IMR-90 (cell line): ENCODE measurements at regions not wholly inside any gene's neighbourhood (a gene's known extent, or its start where the extent isn't known, plus 50 kb on each side); places are given as distances from the start of the nearest gene placed in this dataset.

Experiments used
- ATAC-seq: fragments of 200-7000 bp; cut with Tn5 transposase; 2 replicates; pipeline ENCODE4 v1.9.1; 2020; ENCODE audit warnings: low read depth, mild to moderate bottlenecking, moderate library complexity
- BruUV-seq: library from RNA; stranded (reverse); fragments of 400-500 nt; replicated peaks from 2 replicates; lab custom pipeline; 2021; lab: Mats Ljungman, UMichigan
- CTCF ChIA-PET: fragments of 300-600 bp; formaldehyde crosslinking; extraction: SDS; loops from one replicate; lab custom pipeline; 2021; ENCODE audit warnings: antibody characterized with exemption; lab: Yijun Ruan, JAX
- POLR2A ChIA-PET: fragments of 300-600 bp; sonication (Branson Sonifier 250); formaldehyde crosslinking; loops from one replicate; lab custom pipeline; 2022; ENCODE audit warnings: antibody characterized with exemption; ENCODE audit not compliant: unreplicated experiment; lab: Charles Lee
- DNase-seq: peaks from one replicate; pipeline ENCODE4 v3.0.0; 2013
- H2AFZ ChIP-seq: replicated peaks from 2 replicates; pipeline ENCODE3; 2013; ENCODE audit warnings: low read length, mild to moderate bottlenecking; ENCODE audit not compliant: poor library complexity
- H2AK5ac ChIP-seq: 2 replicates; pipeline ENCODE4 v1.6.1; 2013; ENCODE audit warnings: low read depth, low read length, inconsistent platforms
- H2AK9ac ChIP-seq: replicated peaks from 2 replicates; pipeline ENCODE3; 2013; ENCODE audit warnings: mild to moderate bottlenecking, low read depth, low read length, moderate library complexity; ENCODE audit not compliant: poor library complexity
- H2BK120ac ChIP-seq: 2 replicates; pipeline ENCODE4 v1.6.1; 2013; ENCODE audit warnings: low read depth, low read length, inconsistent platforms
- H2BK15ac ChIP-seq: 3 replicates; pipeline ENCODE4 v1.6.1; 2013; ENCODE audit warnings: low read depth, low read length, inconsistent platforms
- H2BK20ac ChIP-seq: 2 replicates; pipeline ENCODE4 v1.6.1; 2013; ENCODE audit warnings: low read depth, mild to moderate bottlenecking, inconsistent platforms, low read length, moderate library complexity
- H2BK5ac ChIP-seq: 2 replicates; pipeline ENCODE4 v1.6.1; 2013; ENCODE audit warnings: mild to moderate bottlenecking, low read depth, low read length, inconsistent platforms; ENCODE audit not compliant: poor library complexity, severe bottlenecking
- H3K14ac ChIP-seq: replicated peaks from 2 replicates; pipeline ENCODE4 v1.6.1; 2013; ENCODE audit warnings: low read depth, low read length, inconsistent platforms
- H3K18ac ChIP-seq: 2 replicates; pipeline ENCODE4 v1.6.1; 2013; ENCODE audit warnings: low read depth, low read length, control low read depth
- H3K23ac ChIP-seq: 2 replicates; pipeline ENCODE4 v1.6.1; 2013; ENCODE audit warnings: low read depth, low read length, inconsistent platforms
- H3K27ac ChIP-seq: 2 replicates; pipeline ENCODE4 v1.5.1; 2013; ENCODE audit warnings: mild to moderate bottlenecking, control low read depth, low read length; ENCODE audit not compliant: insufficient read depth
- H3K27me3 ChIP-seq: 2 replicates; pipeline ENCODE4 v1.6.1; 2013; ENCODE audit warnings: low read length; ENCODE audit not compliant: control insufficient read depth, insufficient read depth
- H3K36me3 ChIP-seq: 2 replicates; pipeline ENCODE4 v1.6.1; 2013; ENCODE audit warnings: low read length, mixed read lengths; ENCODE audit not compliant: control insufficient read depth, insufficient read depth
- H3K4ac ChIP-seq: 2 replicates; pipeline ENCODE4 v1.6.1; 2013; ENCODE audit warnings: low read depth, low read length, inconsistent platforms
- H3K4me1 ChIP-seq: 2 replicates; pipeline ENCODE4 v1.6.1; 2013; ENCODE audit warnings: low read length, mixed read lengths; ENCODE audit not compliant: control insufficient read depth, insufficient read depth
- H3K4me2 ChIP-seq: 2 replicates; pipeline ENCODE4 v1.6.1; 2013; ENCODE audit warnings: low read depth, mild to moderate bottlenecking, control low read depth, low read length, moderate library complexity
- H3K4me3 ChIP-seq: 2 replicates; pipeline ENCODE4 v1.5.1; 2013; ENCODE audit warnings: low read depth, mild to moderate bottlenecking, control low read depth, low read length, moderate library complexity; ENCODE audit not compliant: insufficient read depth
- H3K56ac ChIP-seq: 2 replicates; pipeline ENCODE4 v1.6.1; 2013; ENCODE audit warnings: low read length, inconsistent platforms; ENCODE audit not compliant: insufficient read depth; ENCODE audit errors: extremely low read depth
- H3K79me1 ChIP-seq, 2 experiments: 2 replicates each; pipeline ENCODE4 v1.6.1; 2013; ENCODE audit warnings: low read length in 2 of 2, inconsistent platforms in 1 of 2, low read depth in 1 of 2
- H3K9ac ChIP-seq: 2 replicates; pipeline ENCODE4 v1.6.1; 2013; ENCODE audit warnings: low read depth, low read length, control low read depth
- H3K9me1 ChIP-seq: 2 replicates; pipeline ENCODE4 v1.6.1; 2013; ENCODE audit warnings: low read length, inconsistent platforms; ENCODE audit not compliant: insufficient read depth
- H3K9me3 ChIP-seq: 2 replicates; pipeline ENCODE4 v1.6.1; 2013; ENCODE audit warnings: low read length; ENCODE audit not compliant: control insufficient read depth, insufficient read depth
- H4K20me1 ChIP-seq: 2 replicates; pipeline ENCODE4 v1.6.1; 2013; ENCODE audit warnings: low read length, inconsistent platforms; ENCODE audit not compliant: insufficient read depth
- H4K5ac ChIP-seq: 2 replicates; pipeline ENCODE4 v1.6.1; 2013; ENCODE audit warnings: mild to moderate bottlenecking, low read depth, low read length, control low read depth
- H4K8ac ChIP-seq, 2 experiments: 2 replicates each; pipeline ENCODE4 v1.6.1; 2013; ENCODE audit warnings: low read depth in 2 of 2, low read length in 2 of 2, control low read depth in 1 of 2, inconsistent platforms in 1 of 2
- H4K91ac ChIP-seq: 2 replicates; pipeline ENCODE4 v1.6.1; 2013; ENCODE audit warnings: low read depth, low read length, inconsistent platforms; ENCODE audit not compliant: insufficient read depth
- BHLHE40 ChIP-seq: fragments of 150-350 bp; IDR thresholded peaks from 2 replicates; pipeline ENCODE4 v1.6.1; 2016; ENCODE audit warnings: mild to moderate bottlenecking, low read depth, low read length
- CEBPB ChIP-seq: IDR thresholded peaks from 2 replicates; pipeline ENCODE4 v1.6.1; 2012; ENCODE audit warnings: low read depth, low read length, improper control_type of control experiment
- CHD1 ChIP-seq: IDR thresholded peaks from 2 replicates; pipeline ENCODE4 v1.6.1; 2012; ENCODE audit warnings: low read depth, low read length, improper control_type of control experiment
- CTCF ChIP-seq: conservative IDR thresholded peaks from 2 replicates; pipeline ENCODE4 v1.5.1; 2012; ENCODE audit warnings: mild to moderate bottlenecking, low read depth, low read length, improper control_type of control experiment
- ELK1 ChIP-seq: fragments of 150-350 bp; IDR thresholded peaks from 2 replicates; pipeline ENCODE4 v1.6.1; 2016; ENCODE audit warnings: low read depth, mild to moderate bottlenecking, low read length, moderate library complexity, borderline replicate concordance
- FOS ChIP-seq: fragments of 150-350 bp; IDR thresholded peaks from 2 replicates; pipeline ENCODE4 v1.6.1; 2016; ENCODE audit warnings: low read depth, low read length
- MAFK ChIP-seq: IDR thresholded peaks from 2 replicates; pipeline ENCODE4 v1.6.1; 2012; ENCODE audit warnings: low read depth, low read length, improper control_type of control experiment
- MAZ ChIP-seq: IDR thresholded peaks from 2 replicates; pipeline ENCODE4 v1.6.1; 2012; ENCODE audit warnings: low read depth, mild to moderate bottlenecking, low read length, improper control_type of control experiment, moderate library complexity, borderline replicate concordance
- MXI1 ChIP-seq: IDR thresholded peaks from 2 replicates; pipeline ENCODE4 v1.6.1; 2012; ENCODE audit warnings: low read depth, mild to moderate bottlenecking, low read length, moderate library complexity, borderline replicate concordance
- NFE2L2 ChIP-seq: fragments of 150-350 bp; IDR thresholded peaks from 2 replicates; pipeline ENCODE4 v1.6.1; 2016; ENCODE audit warnings: low read depth, mild to moderate bottlenecking, low read length
- POLR2A ChIP-seq: IDR thresholded peaks from 2 replicates; pipeline ENCODE4 v1.6.1; 2012; ENCODE audit warnings: mild to moderate bottlenecking, low read depth, low read length
- RAD21 ChIP-seq: IDR thresholded peaks from 2 replicates; pipeline ENCODE4 v1.6.1; 2012; ENCODE audit warnings: low read length, improper control_type of control experiment
- RCOR1 ChIP-seq: IDR thresholded peaks from 2 replicates; pipeline ENCODE4 v1.6.1; 2012; ENCODE audit warnings: mild to moderate bottlenecking, low read length, improper control_type of control experiment; ENCODE audit not compliant: insufficient replicate concordance
- RFX5 ChIP-seq: IDR thresholded peaks from 2 replicates; pipeline ENCODE4 v1.8.0; 2012; ENCODE audit warnings: low read depth, mild to moderate bottlenecking, low read length, moderate library complexity
- SMC3 ChIP-seq: fragments of 150-350 bp; IDR thresholded peaks from 2 replicates; pipeline ENCODE4 v1.6.1; 2016; ENCODE audit warnings: low read depth, mild to moderate bottlenecking, antibody characterized with exemption, low read length, moderate library complexity
- USF2 ChIP-seq: fragments of 150-350 bp; IDR thresholded peaks from 2 replicates; pipeline ENCODE4 v1.6.1; 2017; ENCODE audit warnings: mild to moderate bottlenecking, antibody characterized with exemption, low read length, low read depth
- WGBS, 2 experiments: methylation state at CpG; one replicate each; pipeline versions ENCODE4 v1.1.5 to v1.1.7; 2013; ENCODE audit warnings: missing lambda C conversion rate in 2 of 2; ENCODE audit not compliant: insufficient read length in 1 of 2; ENCODE audit errors: extremely low coverage in 2 of 2; 5-methylcytosine and 5-hydroxymethylcytosine counted together
- dilution Hi-C: fragments of 300-500 bp; cut with HindIII; formaldehyde crosslinking; loops from one replicate; pipeline ENCODE4 v1.14.3; 2018; ENCODE audit warnings: low sequenced_read_pairs; ENCODE audit not compliant: unreplicated experiment
- in situ Hi-C: fragments of 300-500 bp; cut with MboI; formaldehyde crosslinking; loops from 3 replicates; pipeline ENCODE4 v1.14.3; 2019; ENCODE audit warnings: low sequenced_read_pairs, inconsistent platforms, mixed read lengths
- intact Hi-C: fragments of 100-400 bp; cut with micrococcal nuclease; formaldehyde crosslinking; loops from 2 replicates; pipeline ENCODE4 v1.10.0; 2022

GRCh38 chr6:90849686-90850085 is 262.8 kb upstream of the MAP3K7 start:
- Histone ChIP-seq H4K8ac (no peak overlapping the region), H3K4me1 (no peaks in the 10 kb centered on the region), H2AK9ac (no peak overlapping the region), H3K56ac (no peak overlapping the region), H3K9me3 (no peaks in the 10 kb centered on the region), H3K23ac (no peak overlapping the region), H3K27ac (no peak overlapping the region), H2BK20ac (no peak overlapping the region), H3K79me1 (no peaks in the 10 kb centered on the region), H3K4me3 (no peak overlapping the region), H2BK5ac (no peak overlapping the region), H3K9me1 (no peaks in the 10 kb centered on the region), H2AK5ac (no peak overlapping the region), H4K91ac (no peak overlapping the region), H3K4ac (no peak overlapping the region), H3K27me3 (no peaks in the 10 kb centered on the region), H2BK120ac (no peak overlapping the region), H3K9ac (no peak overlapping the region), H3K14ac (no peak overlapping the region), H4K5ac (no peak overlapping the region), H2AFZ (no peak overlapping the region), H3K18ac (no peak overlapping the region), H2BK15ac (no peak overlapping the region), H3K36me3 (no peaks in the 10 kb centered on the region), H4K20me1 (no peaks in the 10 kb centered on the region), H3K4me2 (no peak overlapping the region)
- CTCF ChIA-PET, result no interaction called here
- no peak for DNase-seq
- intact Hi-C loops (no loop called here), dilution Hi-C loops (no loop called here), in situ Hi-C loops (no loop called here)
- POLR2A ChIA-PET, result no interaction called here
- TF ChIP-seq ELK1, result no peak
- no peak for TF ChIP-seq SMC3
- no peak for TF ChIP-seq RFX5
- no peak for TF ChIP-seq FOS
- TF ChIP-seq MAZ, result no peak
- TF ChIP-seq NFE2L2, result no peak
- TF ChIP-seq BHLHE40, result no peak
- no peak for TF ChIP-seq RCOR1
- no peak for TF ChIP-seq CTCF
- no peak for TF ChIP-seq USF2
- no peak for TF ChIP-seq RAD21
- TF ChIP-seq CHD1, result no peak
- TF ChIP-seq CEBPB, result no peak
- TF ChIP-seq MAFK, result no peak
- TF ChIP-seq POLR2A, result no peak
- TF ChIP-seq MXI1, result no peak
- no TSS peak for BruUV-seq
- no CpG with 5 or more reads among the region's 3 CpGs for WGBS, 2 experiments
- no peak for ATAC-seq
